A673 (cell line): ENCODE measurements at regions not wholly inside any gene's neighbourhood (a gene's known extent, or its start where the extent isn't known, plus 50 kb on each side); places are given as distances from the start of the nearest gene placed in this dataset.

ENCODE experiments used
- BruUV-seq: library from RNA; stranded (reverse); fragments of 400-500 nt; replicated peaks from 2 replicates; lab custom pipeline; 2021; lab: Mats Ljungman, UMichigan
- CTCF ChIA-PET: fragments of 300-600 bp; sonication (Branson Sonifier 250); formaldehyde crosslinking; loops from one replicate; lab custom pipeline; 2022; ENCODE audit warnings: antibody characterized with exemption; lab: Charles Lee
- POLR2A ChIA-PET: fragments of 300-600 bp; sonication (Branson Sonifier 250); formaldehyde crosslinking; loops from one replicate; lab custom pipeline; 2022; ENCODE audit warnings: antibody characterized with exemption; ENCODE audit not compliant: low non-redundant PET; lab: Charles Lee
- DNase-seq: peaks from one replicate; pipeline ENCODE4 v3.0.0-alpha.2; 2015; ENCODE audit warnings: low spot score
- H3K27ac ChIP-seq: fragments of 200-600 bp; sonication (generic); 2 replicates; pipeline ENCODE4 v1.5.1; 2016; ENCODE audit warnings: mixed run types, low read depth, mild to moderate bottlenecking, mixed read lengths, antibody characterized with exemption, low read length; ENCODE audit not compliant: poor library complexity, severe bottlenecking
- H3K27me3 ChIP-seq: fragments of 200-600 bp; sonication (generic); replicated peaks from 2 replicates; pipeline ENCODE4 v1.6.1; 2017; ENCODE audit warnings: mixed run types, low read depth, mild to moderate bottlenecking, mixed read lengths, antibody characterized with exemption, low read length; ENCODE audit not compliant: insufficient read depth, poor library complexity
- H3K36me3 ChIP-seq: fragments of 200-600 bp; sonication (generic); 2 replicates; pipeline ENCODE4 v1.6.1; 2016; ENCODE audit warnings: mixed run types, mild to moderate bottlenecking, mixed read lengths, antibody characterized with exemption, low read length; ENCODE audit not compliant: insufficient read depth, poor library complexity, severe bottlenecking
- H3K4me1 ChIP-seq: fragments of 200-600 bp; sonication (generic); 2 replicates; pipeline ENCODE4 v1.6.1; 2017; ENCODE audit warnings: mixed run types, mild to moderate bottlenecking, mixed read lengths, antibody characterized with exemption, low read length; ENCODE audit not compliant: insufficient read depth, poor library complexity, severe bottlenecking
- H3K4me3 ChIP-seq: fragments of 200-600 bp; sonication (generic); 2 replicates; pipeline ENCODE4 v1.5.1; 2016; ENCODE audit warnings: low read depth, mixed run types, mild to moderate bottlenecking, mixed read lengths, low read length; ENCODE audit not compliant: poor library complexity, severe bottlenecking
- H3K9me3 ChIP-seq: fragments of 200-600 bp; sonication (generic); 2 replicates; pipeline ENCODE4 v1.6.1; 2016; ENCODE audit warnings: mixed run types, low read depth, mild to moderate bottlenecking, mixed read lengths, antibody characterized with exemption, low read length; ENCODE audit not compliant: poor library complexity, severe bottlenecking
- CTCF ChIP-seq: fragments of 300-800, 200-600 bp; sonication (generic); conservative IDR thresholded peaks from 2 replicates; pipeline ENCODE4 v1.5.1; 2017; ENCODE audit warnings: low read depth, mild to moderate bottlenecking, antibody characterized with exemption, low read length, moderate library complexity, mixed read lengths
- EZH2 ChIP-seq: fragments of 200-600 bp; sonication (generic); IDR thresholded peaks from 2 replicates; pipeline ENCODE4 v1.6.1; 2017; ENCODE audit warnings: borderline replicate concordance, low read depth, mild to moderate bottlenecking, mixed read lengths, antibody characterized with exemption, low read length; ENCODE audit not compliant: poor library complexity, severe bottlenecking
- intact Hi-C: fragments of 100-400 bp; cut with micrococcal nuclease; formaldehyde crosslinking; loops from one replicate; pipeline ENCODE4 v1.10.0; 2022; ENCODE audit not compliant: unreplicated experiment

GRCh38 chr6:4588581-4588980, 187.6 kb upstream of the CDYL start:
- no peaks in the 10 kb centered on the region for H3K36me3 ChIP-seq
- ChIA-PET POLR2A (no interaction called here), CTCF (no interaction called here)
- no peaks in the 10 kb centered on the region for H3K9me3 ChIP-seq
- H3K27ac ChIP-seq: no peak overlapping the region
- H3K4me3 ChIP-seq: no peak overlapping the region
- no peaks in the 10 kb centered on the region for H3K4me1 ChIP-seq
- no TSS peak for BruUV-seq
- no peak for DNase-seq
- TF ChIP-seq EZH2 (no peak), CTCF (no peak)
- intact Hi-C loops: no loop called here
- H3K27me3 ChIP-seq: no peaks in the 10 kb centered on the region

- H3K27ac ChIP-seq: no peak overlapping the region
- H3K27me3 ChIP-seq: no peaks in the 10 kb centered on the region
- BruUV-seq: no TSS peak
- DNase-seq: no peak
- POLR2A ChIA-PET: no interaction called here
- intact Hi-C loops: no loop called here
- no peaks in the 10 kb centered on the region for H3K4me1 ChIP-seq
- no peak overlapping the region for H3K4me3 ChIP-seq
- CTCF ChIA-PET: no interaction called here
- no peaks in the 10 kb centered on the region for H3K36me3 ChIP-seq
- H3K9me3 ChIP-seq: no peaks in the 10 kb centered on the region
- TF ChIP-seq CTCF: no peak
- no peak for TF ChIP-seq EZH2
These were observed 188.0 kb upstream of the CDYL start for GRCh38 chr6:4588163-4588562.

- H3K27ac ChIP-seq: no peak overlapping the region
- intact Hi-C loops: no loop called here
- no peak overlapping the region for H3K4me3 ChIP-seq
- no peaks in the 10 kb centered on the region for H3K9me3 ChIP-seq
- no TSS peak for BruUV-seq
- H3K36me3 ChIP-seq: no peaks in the 10 kb centered on the region
- TF ChIP-seq CTCF (no peak), EZH2 (no peak)
- no peaks in the 10 kb centered on the region for H3K4me1 ChIP-seq
- no peak for DNase-seq
- no peaks in the 10 kb centered on the region for H3K27me3 ChIP-seq
- POLR2A ChIA-PET: no interaction called here
- CTCF ChIA-PET: no interaction called here
These were observed 189.0 kb upstream of the CDYL start for GRCh38 chr6:4587171-4587570.
